ENCODE measurements at regions not wholly inside any gene's neighbourhood (a gene's known extent, or its start where the extent isn't known, plus 50 kb on each side); places are given as distances from the start of the nearest gene placed in this dataset.

- Histone ChIP-seq H3K36me3 (ENCODE audit: control insufficient read depth in 4 of 4, insufficient read depth in 4 of 4, low read length in 4 of 4) (peaks cover 0 to 2% (median 0%) of the 10 kb centered on the region in 4 donors), H3K4me1 (ENCODE audit: control insufficient read depth in 5 of 5, insufficient read depth in 5 of 5, low read length in 5 of 5) (peaks cover 0 to 39% (median 3%) of the 10 kb centered on the region in 5 donors), H3K27ac (ENCODE audit: low read depth in 1 of 2, low read length in 1 of 2) (peak overlapping the region in 1 of 2 donors; percentile 69), H3K27me3 (ENCODE audit: control insufficient read depth in 3 of 3, insufficient read depth in 3 of 3, low read length in 2 of 3) (no peaks in the 10 kb centered on the region), H3K9ac (ENCODE audit: insufficient read depth in 1 of 2, low read length in 2 of 2) (no peak overlapping the region), H3K4me3 (no peak overlapping the region), H3K9me3 (ENCODE audit: control insufficient read depth in 4 of 4, insufficient read depth in 3 of 4, low read length in 3 of 4) (no peaks in the 10 kb centered on the region)
- DNase-seq (no peak), ATAC-seq (ENCODE audit: insufficient read depth, low FRiP score) (no peak)
- no peak for TF ChIP-seq CTCF (IDR thresholded peaks at IDR 0.05; ENCODE audit: control extremely low read depth, extremely low read depth)
- 90 to 96% methylated on average over 5 of the region's 5 CpGs for WGBS, 2 donors
Measured at GRCh38 chr10:21097926-21098355, 200.8 kb upstream of the NEBL start.

DNA sequence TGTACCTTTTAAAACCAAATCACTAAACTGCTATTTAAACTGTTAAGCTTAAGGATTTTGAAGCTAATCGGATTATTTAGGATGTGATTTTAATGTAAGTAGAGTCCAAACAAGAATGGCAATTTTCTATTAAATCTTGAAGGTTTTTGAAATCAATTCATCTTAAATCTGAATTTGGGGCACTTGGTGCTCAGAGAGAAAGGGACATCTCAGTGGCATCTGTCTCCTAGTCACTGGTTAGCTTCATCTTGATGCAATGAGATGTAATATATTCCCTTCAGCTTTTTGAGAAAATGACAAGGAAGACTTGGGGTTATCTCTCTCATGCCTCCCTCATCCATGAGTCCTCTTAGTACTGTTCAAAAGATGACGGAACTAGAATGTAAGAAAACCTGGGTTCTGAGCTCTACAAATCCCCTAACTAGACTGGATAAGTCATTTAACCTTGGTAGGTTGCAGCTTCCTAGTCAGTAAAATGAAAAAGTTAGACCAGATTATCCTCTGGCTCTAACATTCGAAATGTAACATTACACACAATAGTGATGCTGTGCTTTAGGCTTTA is 198.5 kb upstream of the NEBL start:
- Histone ChIP-seq H3K9me3 (ENCODE audit: control insufficient read depth in 4 of 4, insufficient read depth in 3 of 4, low read length in 3 of 4) (no peaks in the 10 kb centered on the region), H3K36me3 (ENCODE audit: control insufficient read depth in 4 of 4, insufficient read depth in 4 of 4, low read length in 4 of 4) (peaks cover 0 to 2% (median 0%) of the 10 kb centered on the region in 4 donors), H3K27ac (ENCODE audit: low read depth in 1 of 2, low read length in 1 of 2) (no peak overlapping the region), H3K9ac (ENCODE audit: insufficient read depth in 1 of 2, low read length in 2 of 2) (no peak overlapping the region), H3K4me3 (no peak overlapping the region), H3K27me3 (ENCODE audit: control insufficient read depth in 3 of 3, insufficient read depth in 3 of 3, low read length in 2 of 3) (no peaks in the 10 kb centered on the region), H3K4me1 (ENCODE audit: control insufficient read depth in 5 of 5, insufficient read depth in 5 of 5, low read length in 5 of 5) (peaks cover 0 to 40% (median 3%) of the 10 kb centered on the region in 5 donors)
- WGBS, 2 donors = 93 to 96% methylated on average over 3 of the region's 3 CpGs
- no peak for TF ChIP-seq CTCF (IDR thresholded peaks at IDR 0.05; ENCODE audit: control extremely low read depth, extremely low read depth)
- no peak for DNase-seq
- no peak for ATAC-seq (ENCODE audit: insufficient read depth, low FRiP score)

GRCh38 chr10:21095073-21095472 is 198.0 kb upstream of the NEBL start:
- H3K9ac ChIP-seq (ENCODE audit: insufficient read depth in 1 of 2, low read length in 2 of 2) = no peak overlapping the region
- ATAC-seq (ENCODE audit: insufficient read depth, low FRiP score) (no peak), DNase-seq (no peak)
- no peak for TF ChIP-seq CTCF (IDR thresholded peaks at IDR 0.05; ENCODE audit: control extremely low read depth, extremely low read depth)
- H3K4me1 ChIP-seq (ENCODE audit: control insufficient read depth in 5 of 5, insufficient read depth in 5 of 5, low read length in 5 of 5) = peaks cover 0 to 35% (median 3%) of the 10 kb centered on the region in 5 donors
- H3K9me3 ChIP-seq (ENCODE audit: control insufficient read depth in 4 of 4, insufficient read depth in 3 of 4, low read length in 3 of 4) = no peaks in the 10 kb centered on the region
- H3K27ac ChIP-seq (ENCODE audit: low read depth in 1 of 2, low read length in 1 of 2) = no peak overlapping the region
- peaks cover 0 to under 1% (median 0%) of the 10 kb centered on the region in 4 donors for H3K36me3 ChIP-seq (ENCODE audit: control insufficient read depth in 4 of 4, insufficient read depth in 4 of 4, low read length in 4 of 4)
- no peaks in the 10 kb centered on the region for H3K27me3 ChIP-seq (ENCODE audit: control insufficient read depth in 3 of 3, insufficient read depth in 3 of 3, low read length in 2 of 3)
- no peak overlapping the region for H3K4me3 ChIP-seq
- 88 to 94% methylated on average over 3 of the region's 3 CpGs for WGBS, 2 donors

All from lung (tissue), 11 donors.